ENCODE measurements at regions not wholly inside any gene's neighbourhood (a gene's known extent, or its start where the extent isn't known, plus 50 kb on each side); places are given as distances from the start of the nearest gene placed in this dataset.

DNA sequence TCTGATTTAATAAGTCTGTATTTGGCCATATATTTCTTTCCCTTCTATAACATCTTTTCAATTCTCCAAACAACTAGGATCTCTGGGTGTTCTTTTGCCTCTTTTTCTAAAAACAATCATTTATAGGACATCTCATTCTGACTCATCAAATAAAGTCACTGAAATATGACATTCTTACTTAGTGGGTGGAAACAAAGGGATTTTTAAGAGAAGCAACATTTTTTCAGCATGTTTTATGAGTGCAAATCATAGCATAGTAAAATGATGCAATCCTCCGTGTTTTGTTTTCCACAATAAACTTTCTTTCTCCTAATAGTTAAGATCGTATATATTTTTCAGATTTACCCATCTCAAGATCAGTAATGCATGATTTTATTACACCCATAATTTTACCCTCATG, 179.8 kb downstream of the SPCS3 start:
- Mint-ChIP-seq H3K27ac (no peak overlapping the region), H3K4me3 (no peak overlapping the region), H3K27me3 (ENCODE audit: low read depth in 3 of 3) (no peaks in the 10 kb centered on the region), H3K9me3 (peaks cover 0 to 22% (median 6%) of the 10 kb centered on the region in 6 donors), H3K36me3 (no peaks in the 10 kb centered on the region), H3K4me1 (no peaks in the 10 kb centered on the region)
- no peak for DNase-seq

DNA sequence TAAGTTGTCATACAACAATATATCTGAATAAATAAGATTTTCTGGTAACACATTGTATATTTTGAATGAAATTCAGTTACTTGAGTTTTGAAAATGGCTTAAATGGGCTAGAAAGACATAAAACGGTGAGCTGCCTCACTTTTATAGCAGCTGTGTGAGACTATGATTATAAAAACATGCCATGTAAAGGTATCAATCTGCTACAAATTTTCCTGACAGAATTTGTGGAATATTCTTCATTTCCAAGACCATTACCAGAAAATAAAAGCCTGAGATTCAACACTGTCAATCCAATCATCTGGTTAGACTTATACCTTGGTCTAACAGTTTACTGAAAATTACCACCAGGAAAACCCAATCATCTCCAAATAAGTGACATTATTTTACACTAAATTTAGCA, 181.1 kb downstream of the SPCS3 start:
- no peaks in the 10 kb centered on the region for H3K4me1 Mint-ChIP-seq

DNA sequence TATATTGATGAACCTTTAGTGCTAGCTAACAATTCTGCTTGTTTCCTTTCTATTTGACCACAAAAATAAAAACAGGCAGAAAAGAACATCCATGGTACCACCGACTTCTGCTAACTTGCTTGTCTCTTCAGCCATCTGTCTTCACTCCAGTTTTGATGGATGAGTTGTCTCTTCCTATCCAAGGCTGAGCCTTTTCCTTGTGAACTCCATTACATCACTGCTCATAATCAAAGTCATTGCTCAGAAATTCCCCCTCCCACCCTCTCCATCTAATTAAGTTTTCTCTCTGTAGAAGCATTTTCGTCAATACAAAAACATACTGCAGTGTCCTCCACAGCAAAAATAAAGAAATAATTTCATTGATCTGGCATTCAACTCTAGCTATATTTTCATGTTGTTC, 184.4 kb downstream of the SPCS3 start:
- no peaks in the 10 kb centered on the region for H3K4me1 Mint-ChIP-seq
- peaks cover 0 to 1% (median 0%) of the 10 kb centered on the region in 3 donors for H3K27me3 Mint-ChIP-seq (ENCODE audit: low read depth in 3 of 3)
- H3K27ac Mint-ChIP-seq, result no peak overlapping the region
- H3K9me3 Mint-ChIP-seq, result peaks cover 0 to 28% (median 9%) of the 10 kb centered on the region in 6 donors
- DNase-seq, result no peak
- no peaks in the 10 kb centered on the region for H3K36me3 Mint-ChIP-seq
- H3K4me3 Mint-ChIP-seq, result no peak overlapping the region

More for the DNA sequence above, 181.1 kb downstream of the SPCS3 start:
- Mint-ChIP-seq H3K9me3 (peaks cover 0 to 18% (median 5%) of the 10 kb centered on the region in 6 donors), H3K27me3 (ENCODE audit: low read depth in 3 of 3) (peaks cover 0 to 1% (median 0%) of the 10 kb centered on the region in 3 donors), H3K36me3 (no peaks in the 10 kb centered on the region), H3K27ac (no peak overlapping the region), H3K4me3 (no peak overlapping the region)
- no peak for DNase-seq

DNA sequence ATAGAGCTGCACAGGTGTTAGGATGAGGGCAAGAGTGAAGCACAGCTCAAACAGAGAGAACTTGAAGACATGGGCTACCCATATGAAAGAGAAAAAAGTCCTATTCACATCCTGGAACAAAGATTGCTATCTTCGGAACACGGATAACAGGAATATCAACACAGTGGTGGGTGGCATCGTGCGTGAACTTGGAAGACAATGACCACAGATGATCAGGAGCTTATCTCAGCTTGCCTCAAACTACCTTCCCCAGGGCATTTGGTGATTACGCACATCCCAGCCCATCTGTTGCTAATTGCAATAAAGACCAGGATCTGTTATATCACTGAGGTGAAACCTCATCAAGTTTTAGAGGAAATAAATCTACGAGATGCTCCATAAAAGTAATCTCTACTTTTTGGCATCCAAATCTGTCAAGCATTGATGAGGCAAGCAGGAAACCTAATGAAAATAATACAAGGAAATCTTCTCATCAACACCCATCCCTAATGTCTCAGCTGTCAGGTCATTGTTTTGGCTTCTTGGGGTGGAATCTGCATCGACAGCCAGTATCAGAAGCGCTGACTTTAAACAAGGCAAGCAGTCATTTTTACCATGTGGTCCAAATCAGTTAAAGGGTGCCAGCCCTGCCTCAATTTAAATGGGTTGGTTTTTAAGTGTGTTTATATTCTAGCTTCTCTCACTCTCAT, 188.2 kb downstream of the SPCS3 start:
- Mint-ChIP-seq H3K36me3 (no peaks in the 10 kb centered on the region), H3K9me3 (peaks cover 6 to 31% (median 13%) of the 10 kb centered on the region in 6 donors), H3K4me3 (no peak overlapping the region), H3K27ac (no peak overlapping the region), H3K27me3 (ENCODE audit: low read depth in 3 of 3) (peaks cover 0 to 1% (median 0%) of the 10 kb centered on the region in 3 donors), H3K4me1 (no peaks in the 10 kb centered on the region)
- no peak for DNase-seq

DNA sequence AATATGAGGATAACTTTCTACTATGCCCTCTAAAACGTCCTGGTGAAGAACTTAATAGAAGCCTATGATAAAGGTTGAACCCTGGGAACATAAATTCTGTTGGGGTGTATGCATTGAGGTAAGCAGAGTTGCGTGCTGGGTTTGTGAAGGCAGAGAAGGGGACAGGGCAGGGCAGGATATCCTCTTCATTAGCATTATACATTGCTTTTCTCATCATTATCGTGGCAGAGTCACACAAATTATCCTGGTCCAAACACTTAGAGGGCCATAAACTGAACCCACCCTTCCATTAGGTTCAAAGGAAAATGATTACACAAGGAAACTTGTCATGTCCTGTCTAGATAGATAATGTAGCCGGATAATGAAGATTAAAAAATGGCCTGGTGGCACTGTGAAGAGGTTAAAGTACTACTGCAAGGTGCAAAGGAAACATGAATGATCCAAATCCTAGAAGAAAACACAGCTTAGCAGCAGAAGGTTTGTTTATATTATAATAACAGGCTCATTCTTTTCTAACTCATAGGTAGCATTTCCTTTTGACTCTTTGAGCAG, 189.1 kb downstream of the SPCS3 start:
- peaks cover 6 to 35% (median 14%) of the 10 kb centered on the region in 6 donors for H3K9me3 Mint-ChIP-seq
- no peaks in the 10 kb centered on the region for H3K4me1 Mint-ChIP-seq
- H3K36me3 Mint-ChIP-seq, result no peaks in the 10 kb centered on the region
- H3K27me3 Mint-ChIP-seq (ENCODE audit: low read depth in 3 of 3), result peaks cover 0 to 1% (median 0%) of the 10 kb centered on the region in 3 donors
- no peak overlapping the region for H3K27ac Mint-ChIP-seq
- DNase-seq, result no peak
- no peak overlapping the region for H3K4me3 Mint-ChIP-seq

DNA sequence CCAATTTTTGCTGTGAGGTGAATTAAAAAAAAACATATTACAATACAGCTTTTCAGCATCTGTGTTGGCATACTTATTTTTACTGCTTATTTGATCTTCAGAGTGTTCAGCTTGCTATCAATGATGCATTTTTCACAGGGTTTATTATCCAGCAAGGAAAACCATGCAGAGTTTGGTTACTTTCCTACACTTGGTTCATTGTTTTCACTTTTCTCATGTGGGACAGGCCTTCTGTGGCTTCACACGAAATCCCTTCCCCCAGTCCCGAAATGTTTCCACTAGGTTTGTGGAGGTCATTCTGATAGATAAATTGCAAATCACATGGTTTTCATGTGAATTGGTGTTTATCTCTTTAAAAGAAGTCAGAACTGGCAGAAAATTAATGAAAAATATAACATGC, 205.8 kb downstream of the SPCS3 start:
- no peaks in the 10 kb centered on the region for H3K27me3 Mint-ChIP-seq (ENCODE audit: low read depth in 3 of 3)
- peaks cover 0 to 26% (median 6%) of the 10 kb centered on the region in 6 donors for H3K9me3 Mint-ChIP-seq
- H3K27ac Mint-ChIP-seq, result no peak overlapping the region
- H3K4me3 Mint-ChIP-seq, result no peak overlapping the region
- no peaks in the 10 kb centered on the region for H3K4me1 Mint-ChIP-seq
- no peaks in the 10 kb centered on the region for H3K36me3 Mint-ChIP-seq
- DNase-seq, result no peak

DNA sequence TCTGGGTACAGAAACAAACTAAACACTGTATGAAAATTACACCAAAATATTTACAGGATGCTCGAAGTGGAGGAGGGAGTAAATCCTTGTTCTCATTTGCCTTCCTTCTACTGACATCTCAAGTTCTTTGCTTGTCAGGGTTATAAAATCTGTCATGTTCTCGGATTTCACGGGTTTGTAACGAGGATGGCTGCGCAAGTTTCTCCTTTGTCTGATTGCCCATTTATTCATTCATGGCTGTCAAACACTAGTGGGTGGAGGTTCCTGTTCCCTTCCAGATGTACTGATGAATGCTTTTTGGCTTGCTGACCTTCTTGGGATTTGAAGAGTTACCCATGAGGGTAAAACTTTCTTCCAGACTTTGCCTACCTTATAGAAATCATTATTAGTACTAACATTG, 206.9 kb downstream of the SPCS3 start:
- Mint-ChIP-seq H3K27me3 (ENCODE audit: low read depth in 3 of 3) (no peaks in the 10 kb centered on the region), H3K27ac (no peak overlapping the region), H3K4me1 (no peaks in the 10 kb centered on the region), H3K36me3 (no peaks in the 10 kb centered on the region), H3K9me3 (peaks cover 0 to 19% (median 6%) of the 10 kb centered on the region in 6 donors), H3K4me3 (no peak overlapping the region)
- no peak for DNase-seq

DNA sequence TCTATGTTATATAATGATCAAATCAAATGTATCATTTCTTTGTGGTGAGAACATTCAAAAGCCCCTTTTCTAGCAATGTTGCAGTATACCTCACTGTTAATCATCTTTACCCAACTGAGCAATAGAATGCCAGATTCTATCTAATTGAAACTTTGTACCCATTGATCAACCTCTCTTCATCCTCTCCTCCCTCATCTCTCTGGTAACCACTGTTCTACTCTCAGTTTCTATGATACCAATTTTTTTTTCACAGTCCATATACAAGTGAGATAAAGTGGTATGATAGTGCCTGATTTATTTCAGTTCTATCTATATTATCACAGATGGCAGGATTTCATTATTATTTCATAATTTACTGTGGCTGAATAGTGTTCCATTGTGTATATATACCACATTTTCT, 209.8 kb downstream of the SPCS3 start:
- Mint-ChIP-seq H3K27me3 (ENCODE audit: low read depth in 3 of 3) (peaks cover 0 to 2% (median 0%) of the 10 kb centered on the region in 3 donors), H3K9me3 (peaks cover 0 to 9% (median 5%) of the 10 kb centered on the region in 6 donors), H3K4me1 (no peaks in the 10 kb centered on the region), H3K36me3 (no peaks in the 10 kb centered on the region), H3K4me3 (no peak overlapping the region), H3K27ac (no peak overlapping the region)
- DNase-seq, result no peak

DNA sequence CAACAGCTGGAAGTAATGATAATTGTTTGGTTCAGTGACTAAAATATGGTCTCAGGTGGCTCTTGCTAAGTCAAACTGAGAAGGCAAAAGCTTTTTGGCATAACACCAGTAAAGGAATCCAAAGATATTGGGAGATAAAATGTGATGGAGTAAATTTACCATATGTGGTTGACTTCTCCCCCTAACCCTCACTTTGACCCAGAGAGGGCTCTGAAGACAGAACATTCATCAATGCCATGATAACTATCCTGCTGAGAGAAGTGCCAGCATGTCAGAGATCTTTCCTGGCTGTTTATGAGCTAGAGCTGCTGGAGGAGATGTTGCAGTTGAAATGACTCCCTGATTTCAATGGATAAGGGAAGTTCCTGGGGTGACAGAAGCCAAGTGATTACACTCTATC, 213.4 kb downstream of the SPCS3 start:
- Mint-ChIP-seq H3K36me3 (no peaks in the 10 kb centered on the region), H3K9me3 (peaks cover 0 to 20% (median 6%) of the 10 kb centered on the region in 6 donors), H3K27me3 (ENCODE audit: low read depth in 3 of 3) (peaks cover 0 to 2% (median 0%) of the 10 kb centered on the region in 3 donors), H3K4me3 (no peak overlapping the region), H3K27ac (no peak overlapping the region), H3K4me1 (no peaks in the 10 kb centered on the region)
- DNase-seq, result no peak

DNA sequence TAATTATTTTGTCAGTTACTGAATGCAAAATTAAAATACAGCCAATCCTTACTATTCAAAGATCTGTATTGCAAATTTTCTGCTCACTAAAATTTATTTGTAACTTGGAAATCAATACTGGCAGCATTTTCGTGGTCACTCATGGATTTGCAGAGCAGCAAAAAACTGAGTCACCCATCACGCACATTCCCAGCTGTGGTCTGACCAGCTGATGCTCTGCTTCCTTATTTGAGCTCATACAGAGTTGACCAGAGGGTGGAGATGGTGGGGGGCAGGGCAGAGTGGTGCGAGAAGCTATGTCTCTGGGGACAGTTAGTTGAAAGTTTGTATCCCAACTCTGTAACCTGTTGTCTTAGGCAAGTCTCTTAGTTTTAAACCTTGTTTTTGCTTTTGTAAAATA, 214.8 kb downstream of the SPCS3 start:
- no peak for DNase-seq
- H3K4me1 Mint-ChIP-seq, result no peaks in the 10 kb centered on the region
- H3K27me3 Mint-ChIP-seq (ENCODE audit: low read depth in 3 of 3), result peaks cover 0 to 2% (median 0%) of the 10 kb centered on the region in 3 donors
- no peak overlapping the region for H3K27ac Mint-ChIP-seq
- H3K36me3 Mint-ChIP-seq, result no peaks in the 10 kb centered on the region
- no peak overlapping the region for H3K4me3 Mint-ChIP-seq
- peaks cover 0 to 24% (median 6%) of the 10 kb centered on the region in 6 donors for H3K9me3 Mint-ChIP-seq

DNA sequence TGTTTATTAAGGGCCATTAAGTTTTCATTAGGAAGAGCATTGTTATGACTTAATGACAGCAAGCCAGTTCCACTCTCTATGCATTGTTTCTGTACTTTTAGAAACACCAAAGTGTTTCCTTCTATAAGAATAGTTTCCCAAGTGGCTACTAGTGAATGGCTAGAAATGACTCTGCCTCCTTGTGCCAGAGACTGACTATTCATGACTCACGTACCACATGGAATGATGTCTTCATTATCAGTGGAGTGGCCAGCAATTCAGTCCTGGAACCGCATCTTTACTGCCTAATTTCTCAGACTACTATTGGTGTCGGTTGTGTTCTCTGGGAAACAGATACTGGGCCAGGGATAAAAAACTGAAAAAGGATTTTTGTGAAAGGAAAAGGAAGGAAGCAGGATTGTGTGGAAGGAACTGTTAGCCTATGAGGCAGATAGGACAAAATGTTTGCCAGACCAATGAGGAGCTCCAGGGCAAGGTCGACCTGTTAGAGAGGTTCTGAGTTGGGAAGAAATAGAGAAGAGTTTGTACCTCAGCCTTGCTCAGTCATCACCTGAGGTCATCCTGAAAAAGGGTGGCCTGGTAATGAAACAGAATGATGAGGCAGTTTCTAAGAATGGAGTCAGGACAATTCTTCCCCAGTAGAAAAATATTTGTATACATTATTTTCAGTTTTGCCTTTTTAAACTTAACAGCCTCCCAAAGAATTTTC, 218.6 kb downstream of the SPCS3 start:
- Mint-ChIP-seq H3K27ac (no peak overlapping the region), H3K27me3 (ENCODE audit: low read depth in 3 of 3) (no peaks in the 10 kb centered on the region), H3K9me3 (peaks cover 0 to 25% (median 6%) of the 10 kb centered on the region in 6 donors), H3K4me3 (no peak overlapping the region), H3K4me1 (no peaks in the 10 kb centered on the region), H3K36me3 (no peaks in the 10 kb centered on the region)
- DNase-seq, result no peak

DNA sequence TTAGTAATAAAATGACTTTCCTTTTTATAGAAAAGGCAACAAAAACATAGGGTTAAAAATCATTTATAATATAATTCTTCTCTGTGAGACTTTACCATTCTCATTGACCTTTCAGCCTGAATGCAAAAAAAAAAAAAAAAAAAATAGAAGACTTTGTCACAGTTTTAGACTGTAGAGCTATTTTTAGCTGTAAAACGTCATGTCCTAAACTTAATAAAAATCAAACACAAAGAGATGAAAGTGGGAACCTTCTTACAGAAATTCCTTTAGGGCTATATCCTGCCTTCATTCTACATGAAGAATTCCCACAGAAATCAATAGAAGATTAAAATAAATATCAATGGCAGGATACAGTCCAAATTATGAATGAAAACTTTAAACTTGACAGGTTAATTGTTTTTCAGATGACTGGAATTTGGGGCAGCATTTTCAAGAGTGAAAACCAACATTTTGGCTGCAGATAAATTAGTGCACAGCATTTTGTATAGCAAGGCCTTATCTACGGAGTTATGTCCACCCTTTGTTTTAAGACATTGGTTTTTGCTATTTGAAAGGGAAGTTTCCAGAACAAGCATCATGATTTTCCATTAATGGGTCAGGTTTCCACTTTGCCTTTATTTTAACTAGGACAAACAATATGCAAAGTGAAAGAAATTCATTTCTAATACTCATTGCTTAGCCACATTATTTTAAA, 219.5 kb downstream of the SPCS3 start:
- peaks cover 0 to 25% (median 6%) of the 10 kb centered on the region in 6 donors for H3K9me3 Mint-ChIP-seq
- H3K4me3 Mint-ChIP-seq, result no peak overlapping the region
- H3K27me3 Mint-ChIP-seq (ENCODE audit: low read depth in 3 of 3), result no peaks in the 10 kb centered on the region

DNA sequence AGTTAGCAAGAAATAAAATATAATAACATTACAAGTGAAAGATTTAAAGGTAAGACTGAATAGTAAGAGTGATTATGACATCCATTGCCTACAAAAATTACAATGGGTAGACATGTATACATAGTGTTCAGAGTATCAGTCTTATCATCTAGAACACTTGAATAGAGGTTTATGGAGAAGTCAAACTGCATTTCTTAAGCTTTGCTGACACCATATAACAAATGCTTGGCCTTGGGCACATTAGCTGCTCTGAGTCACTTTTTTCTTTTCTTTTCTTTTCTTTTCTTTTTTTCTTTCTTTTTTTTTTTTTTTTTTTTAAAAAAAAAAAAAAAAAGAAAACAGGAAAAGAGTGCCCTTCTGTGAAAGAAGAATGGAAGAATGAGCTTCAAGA, 220.0 kb downstream of the SPCS3 start:
- H3K27me3 Mint-ChIP-seq (ENCODE audit: low read depth in 3 of 3), result no peaks in the 10 kb centered on the region
- no peaks in the 10 kb centered on the region for H3K36me3 Mint-ChIP-seq
- H3K27ac Mint-ChIP-seq, result no peak overlapping the region
- peaks cover 0 to 21% (median 6%) of the 10 kb centered on the region in 6 donors for H3K9me3 Mint-ChIP-seq
- H3K4me1 Mint-ChIP-seq, result no peaks in the 10 kb centered on the region
- H3K4me3 Mint-ChIP-seq, result no peak overlapping the region
- no peak for DNase-seq

More for the DNA sequence above, 219.5 kb downstream of the SPCS3 start:
- no peaks in the 10 kb centered on the region for H3K36me3 Mint-ChIP-seq
- no peak overlapping the region for H3K27ac Mint-ChIP-seq
- DNase-seq, result no peak
- H3K4me1 Mint-ChIP-seq, result no peaks in the 10 kb centered on the region

DNA sequence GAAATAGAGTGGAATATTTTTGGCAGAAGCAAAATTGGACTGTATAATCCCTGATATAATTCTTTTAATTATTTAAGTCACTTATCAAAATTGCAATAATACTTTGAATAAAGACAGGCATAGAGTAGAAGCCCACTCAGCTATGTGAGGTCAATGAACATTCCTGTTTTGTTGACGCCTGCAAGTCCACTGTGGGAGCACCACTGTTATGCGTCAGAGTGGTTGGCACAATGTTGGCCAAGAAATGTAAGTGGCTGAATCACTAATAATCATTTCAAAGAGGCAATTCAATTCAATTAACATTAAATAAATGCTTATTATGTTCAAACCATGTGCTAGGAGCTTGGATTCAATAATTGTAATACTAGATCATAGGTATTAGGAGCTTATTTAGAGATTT, 221.0 kb downstream of the SPCS3 start:
- H3K4me1 Mint-ChIP-seq, result no peaks in the 10 kb centered on the region
- H3K36me3 Mint-ChIP-seq, result no peaks in the 10 kb centered on the region
- no peaks in the 10 kb centered on the region for H3K27me3 Mint-ChIP-seq (ENCODE audit: low read depth in 3 of 3)
- H3K4me3 Mint-ChIP-seq, result no peak overlapping the region
- H3K9me3 Mint-ChIP-seq, result peaks cover 0 to 19% (median 6%) of the 10 kb centered on the region in 6 donors
- no peak overlapping the region for H3K27ac Mint-ChIP-seq
- DNase-seq, result no peak

Data from immature natural killer cell (primary cell).